B cell (primary cell): ENCODE measurements at regions not wholly inside any gene's neighbourhood (a gene's known extent, or its start where the extent isn't known, plus 50 kb on each side); places are given as distances from the start of the nearest gene placed in this dataset.

Experiments
- ATAC-seq: fragments of 200-7000 bp; cut with Tn5 transposase; one replicate; pipeline ENCODE4 v1.10.0; 2021; ENCODE audit warnings: low read depth, mild to moderate bottlenecking, moderate number of reproducible peaks, moderate library complexity
- CTCF ChIA-PET: fragments of 350-600 bp; sonication (Branson Sonifier 250); formaldehyde crosslinking; loops from one replicate; lab custom pipeline; 2021; ENCODE audit warnings: antibody characterized with exemption, inconsistent platforms; lab: Charles Lee
- POLR2A ChIA-PET: fragments of 350-600 bp; sonication (Branson Sonifier 250); formaldehyde crosslinking; loops from one replicate; lab custom pipeline; 2021; ENCODE audit warnings: antibody characterized with exemption; lab: Charles Lee
- DNase-seq: peaks from one replicate; pipeline ENCODE4 v3.0.0; 2013
- H2AFZ ChIP-seq: 2 replicates; pipeline ENCODE4 v1.6.1; 2012; ENCODE audit warnings: mild to moderate bottlenecking, low read depth, low read length; ENCODE audit not compliant: insufficient read depth, poor library complexity, severe bottlenecking
- H3K27ac ChIP-seq, 2 donors: 1 replicate in 1 of 2; 2 replicates in 1 of 2; pipeline ENCODE4 v1.5.1; 2012 to 2013; ENCODE audit warnings: low read length in 2 of 2, mild to moderate bottlenecking in 2 of 2, moderate library complexity in 1 of 2
- H3K27me3 ChIP-seq, 4 experiments: fragments of 200-600 bp in 1 of 4; sonication (generic) in 1 of 4; replicated peaks in 1 of 4; 1 replicate in 2 of 4; 2 replicates in 2 of 4; pipeline versions ENCODE4 v1.6.1 to v1.7.0; 2013 to 2016; ENCODE audit warnings: low read length in 3 of 4, mild to moderate bottlenecking in 2 of 4, mixed read lengths in 1 of 4, moderate library complexity in 1 of 4; ENCODE audit not compliant: insufficient read depth in 4 of 4, control insufficient read depth in 3 of 4; ENCODE audit errors: control extremely low read depth in 1 of 4
- H3K36me3 ChIP-seq, 2 experiments: replicated peaks in 1 of 2; 1 replicate in 1 of 2; 2 replicates in 1 of 2; pipeline versions ENCODE4 v1.6.1 to v1.7.1; 2013; ENCODE audit warnings: low read length in 1 of 2; ENCODE audit not compliant: insufficient read depth in 2 of 2, control insufficient read depth in 1 of 2; ENCODE audit errors: control extremely low read depth in 1 of 2, extremely low read depth in 1 of 2
- H3K4me1 ChIP-seq, 2 donors: fragments of 200-600 bp in 1 of 2; sonication (generic) in 1 of 2; 1 replicate in 1 of 2; 2 replicates in 1 of 2; pipeline versions ENCODE4 v1.5.1 to v1.6.1; 2013 to 2017; ENCODE audit warnings: low read length in 2 of 2; ENCODE audit not compliant: control insufficient read depth in 2 of 2, insufficient read depth in 2 of 2
- H3K4me2 ChIP-seq: replicated peaks from 2 replicates; pipeline ENCODE3; 2012; ENCODE audit warnings: mild to moderate bottlenecking, low read depth, low read length; ENCODE audit not compliant: poor library complexity, severe bottlenecking
- H3K4me3 ChIP-seq, 5 experiments: fragments of 200-600 bp in 1 of 5; sonication (generic) in 1 of 5; 1 replicate in 3 of 5; 2 replicates in 2 of 5; pipeline versions ENCODE4 v1.5.1 to v1.7.0; 2011 to 2016; ENCODE audit warnings: low read length in 4 of 5, mild to moderate bottlenecking in 4 of 5, low read depth in 2 of 5, control low read depth in 1 of 5, moderate library complexity in 1 of 5; ENCODE audit not compliant: insufficient read depth in 1 of 5; ENCODE audit errors: control extremely low read depth in 1 of 5, extremely low read depth in 1 of 5
- H3K79me2 ChIP-seq: fragments of 200-600 bp; sonication (generic); one replicate; pipeline ENCODE4 v1.6.0; 2016; ENCODE audit warnings: low read length; ENCODE audit not compliant: control insufficient read depth, insufficient read depth
- H3K9ac ChIP-seq: fragments of 200-600 bp; sonication (generic); 2 replicates; pipeline ENCODE4 v1.6.1; 2017; ENCODE audit warnings: mild to moderate bottlenecking, low read length, moderate library complexity
- H3K9me3 ChIP-seq, 3 donors: one replicate each; pipeline versions ENCODE4 v1.6.1 to v1.7.1; 2013; ENCODE audit warnings: low read length in 2 of 3; ENCODE audit not compliant: control insufficient read depth in 2 of 3, insufficient read depth in 1 of 3; ENCODE audit errors: control extremely low read depth in 1 of 3
- H4K20me1 ChIP-seq: 2 replicates; pipeline ENCODE4 v1.6.0; 2012; ENCODE audit warnings: mild to moderate bottlenecking, low read length; ENCODE audit not compliant: insufficient read depth, control insufficient read depth, poor library complexity, severe bottlenecking
- H3K27ac Mint-ChIP-seq: one replicate; pipeline ENCODE4 v1.8.0; 2021; ENCODE audit warnings: mixed read lengths
- H3K27me3 Mint-ChIP-seq: one replicate; pipeline ENCODE4 v1.8.0; 2021; ENCODE audit warnings: mixed read lengths
- H3K4me1 Mint-ChIP-seq: one replicate; pipeline ENCODE4 v1.8.0; 2021; ENCODE audit warnings: mixed read lengths
- H3K4me3 Mint-ChIP-seq: one replicate; pipeline ENCODE4 v1.8.0; 2021; ENCODE audit warnings: mixed read lengths
- H3K9me3 Mint-ChIP-seq: one replicate; pipeline ENCODE4 v1.8.0; 2022; ENCODE audit warnings: mixed read lengths; ENCODE audit not compliant: insufficient read depth
- CTCF ChIP-seq: fragments of 200-600 bp; IDR thresholded peaks from one replicate; pipeline ENCODE4 v1.8.0; 2022; ENCODE audit warnings: antibody characterized with exemption, mild to moderate bottlenecking
- EZH2 ChIP-seq: IDR thresholded peaks from 2 replicates; pipeline ENCODE4 v1.6.1; 2012; ENCODE audit warnings: borderline replicate concordance, low read depth, mild to moderate bottlenecking, moderate library complexity, low read length; ENCODE audit not compliant: insufficient read depth, poor library complexity, severe bottlenecking
- WGBS: methylation state at CpG from one replicate; pipeline ENCODE4 v1.1.5; 2013; ENCODE audit warnings: missing lambda C conversion rate; ENCODE audit not compliant: insufficient coverage; 5-methylcytosine and 5-hydroxymethylcytosine counted together
- intact Hi-C: fragments of 100-400 bp; cut with micrococcal nuclease; formaldehyde crosslinking; loops from one replicate; pipeline ENCODE4 v1.10.0; 2022

- no peak overlapping the region for H3K4me3 ChIP-seq
- H3K36me3 ChIP-seq = no peaks in the 10 kb centered on the region
- Mint-ChIP-seq H3K4me3 (no peak overlapping the region), H3K27ac (no peak overlapping the region), H3K27me3 (peaks cover 8% of the 10 kb centered on the region), H3K9me3 (no peaks in the 10 kb centered on the region), H3K4me1 (no peaks in the 10 kb centered on the region)
- 94% methylated on average over 2 of the region's 4 CpGs for WGBS
- no peak overlapping the region for H3K27ac ChIP-seq
- no peaks in the 10 kb centered on the region for H3K27me3 ChIP-seq
- ChIA-PET POLR2A (no interaction called here), CTCF (no interaction called here)
- TF ChIP-seq CTCF (no peak), EZH2 (no peak)
- DNase-seq (no peak), ATAC-seq (no peak)
- no peak overlapping the region for H3K9ac ChIP-seq
- no peak overlapping the region for H2AFZ ChIP-seq
- intact Hi-C loops = no loop called here
- H3K4me2 ChIP-seq = no peak overlapping the region
- no peaks in the 10 kb centered on the region for H4K20me1 ChIP-seq
- H3K4me1 ChIP-seq = no peaks in the 10 kb centered on the region
- H3K79me2 ChIP-seq = no peaks in the 10 kb centered on the region
- H3K9me3 ChIP-seq = no peaks in the 10 kb centered on the region
Observed at GRCh38 chr16:14320406-14320805, 249.3 kb downstream of the MRTFB start.
